ENCODE measurements at regions not wholly inside any gene's neighbourhood (a gene's known extent, or its start where the extent isn't known, plus 50 kb on each side); places are given as distances from the start of the nearest gene placed in this dataset.

- H3K4me3 Mint-ChIP-seq, result no peak overlapping the region
- peaks cover 10% of the 10 kb centered on the region for H3K27me3 Mint-ChIP-seq (ENCODE audit: low read depth, poor library complexity)
- peaks cover 4% of the 10 kb centered on the region for H3K4me1 Mint-ChIP-seq
- H3K36me3 Mint-ChIP-seq (ENCODE audit: low read depth), result no peaks in the 10 kb centered on the region
- H3K27ac Mint-ChIP-seq, result no peak overlapping the region
- no peak for DNase-seq
- H3K9me3 Mint-ChIP-seq, result no peaks in the 10 kb centered on the region
- TF ChIP-seq, protein P1, sequence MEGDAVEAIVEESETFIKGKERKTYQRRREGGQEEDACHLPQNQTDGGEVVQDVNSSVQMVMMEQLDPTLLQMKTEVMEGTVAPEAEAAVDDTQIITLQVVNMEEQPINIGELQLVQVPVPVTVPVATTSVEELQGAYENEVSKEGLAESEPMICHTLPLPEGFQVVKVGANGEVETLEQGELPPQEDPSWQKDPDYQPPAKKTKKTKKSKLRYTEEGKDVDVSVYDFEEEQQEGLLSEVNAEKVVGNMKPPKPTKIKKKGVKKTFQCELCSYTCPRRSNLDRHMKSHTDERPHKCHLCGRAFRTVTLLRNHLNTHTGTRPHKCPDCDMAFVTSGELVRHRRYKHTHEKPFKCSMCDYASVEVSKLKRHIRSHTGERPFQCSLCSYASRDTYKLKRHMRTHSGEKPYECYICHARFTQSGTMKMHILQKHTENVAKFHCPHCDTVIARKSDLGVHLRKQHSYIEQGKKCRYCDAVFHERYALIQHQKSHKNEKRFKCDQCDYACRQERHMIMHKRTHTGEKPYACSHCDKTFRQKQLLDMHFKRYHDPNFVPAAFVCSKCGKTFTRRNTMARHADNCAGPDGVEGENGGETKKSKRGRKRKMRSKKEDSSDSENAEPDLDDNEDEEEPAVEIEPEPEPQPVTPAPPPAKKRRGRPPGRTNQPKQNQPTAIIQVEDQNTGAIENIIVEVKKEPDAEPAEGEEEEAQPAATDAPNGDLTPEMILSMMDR (IDR thresholded peaks at IDR 0.05), result no peak
Measured at GRCh38 chr2:2571301-2572150, 240.5 kb upstream of the MYT1L start.

GRCh38 chr2:2570871-2571270, 239.8 kb upstream of the MYT1L start:
- peaks cover 4% of the 10 kb centered on the region for H3K4me1 Mint-ChIP-seq
- no peaks in the 10 kb centered on the region for H3K9me3 Mint-ChIP-seq
- H3K36me3 Mint-ChIP-seq (ENCODE audit: low read depth), result no peaks in the 10 kb centered on the region
- TF ChIP-seq, protein P1 (IDR thresholded peaks at IDR 0.05), result no peak
- H3K4me3 Mint-ChIP-seq, result no peak overlapping the region
- no peak for DNase-seq
- peaks cover 10% of the 10 kb centered on the region for H3K27me3 Mint-ChIP-seq (ENCODE audit: low read depth, poor library complexity)
- H3K27ac Mint-ChIP-seq, result no peak overlapping the region

- Mint-ChIP-seq H3K36me3 (ENCODE audit: low read depth) (no peaks in the 10 kb centered on the region), H3K27ac (no peak overlapping the region), H3K4me3 (no peak overlapping the region), H3K4me1 (peaks cover 4% of the 10 kb centered on the region), H3K27me3 (ENCODE audit: low read depth, poor library complexity) (peaks cover 10% of the 10 kb centered on the region), H3K9me3 (no peaks in the 10 kb centered on the region)
- no peak for DNase-seq
- TF ChIP-seq, protein P1 (IDR thresholded peaks at IDR 0.05), result no peak
Measured at GRCh38 chr2:2570360-2570759, 239.3 kb upstream of the MYT1L start.

GRCh38 chr2:2569836-2570235, 238.8 kb upstream of the MYT1L start:
- Mint-ChIP-seq H3K9me3 (no peaks in the 10 kb centered on the region), H3K27me3 (ENCODE audit: low read depth, poor library complexity) (peaks cover 11% of the 10 kb centered on the region), H3K27ac (no peak overlapping the region), H3K4me1 (peaks cover 4% of the 10 kb centered on the region), H3K36me3 (ENCODE audit: low read depth) (no peaks in the 10 kb centered on the region), H3K4me3 (no peak overlapping the region)
- no peak for DNase-seq
- TF ChIP-seq, protein P1 (IDR thresholded peaks at IDR 0.05), result no peak

- no peak for DNase-seq
- no peak overlapping the region for H3K4me3 Mint-ChIP-seq
- TF ChIP-seq, protein P1 (IDR thresholded peaks at IDR 0.05), result no peak
Measured at GRCh38 chr2:2569306-2569705, 238.2 kb upstream of the MYT1L start.

GRCh38 chr2:2568411-2568810, 237.3 kb upstream of the MYT1L start:
- H3K9me3 Mint-ChIP-seq, result no peaks in the 10 kb centered on the region

More at GRCh38 chr2:2569306-2569705, 238.2 kb upstream of the MYT1L start:
- H3K9me3 Mint-ChIP-seq, result no peaks in the 10 kb centered on the region
- no peaks in the 10 kb centered on the region for H3K36me3 Mint-ChIP-seq (ENCODE audit: low read depth)
- peaks cover 10% of the 10 kb centered on the region for H3K27me3 Mint-ChIP-seq (ENCODE audit: low read depth, poor library complexity)
- H3K4me1 Mint-ChIP-seq, result peaks cover 10% of the 10 kb centered on the region
- peak overlapping the region; percentile 56 for H3K27ac Mint-ChIP-seq

More at GRCh38 chr2:2568411-2568810, 237.3 kb upstream of the MYT1L start:
- H3K4me3 Mint-ChIP-seq, result no peak overlapping the region
- no peak for DNase-seq
- TF ChIP-seq, protein P1 (IDR thresholded peaks at IDR 0.05), result no peak
- no peak overlapping the region for H3K27ac Mint-ChIP-seq
- peaks cover 11% of the 10 kb centered on the region for H3K4me1 Mint-ChIP-seq
- peaks cover 12% of the 10 kb centered on the region for H3K27me3 Mint-ChIP-seq (ENCODE audit: low read depth, poor library complexity)
- H3K36me3 Mint-ChIP-seq (ENCODE audit: low read depth), result no peaks in the 10 kb centered on the region

All from nephron progenitor cell (in vitro differentiated cells).